IPS-20b (cell line): ENCODE measurements at regions not wholly inside any gene's neighbourhood (a gene's known extent, or its start where the extent isn't known, plus 50 kb on each side); places are given as distances from the start of the nearest gene placed in this dataset.

ENCODE experiments used
- H3K27ac ChIP-seq: one replicate; pipeline ENCODE4 v1.5.1; 2013; ENCODE audit warnings: low read length
- H3K27me3 ChIP-seq: 2 replicates; pipeline ENCODE4 v1.6.1; 2013; ENCODE audit warnings: mild to moderate bottlenecking, low read length, inconsistent platforms; ENCODE audit not compliant: insufficient read depth
- H3K36me3 ChIP-seq: 2 replicates; pipeline ENCODE4 v1.6.1; 2013; ENCODE audit warnings: low read depth, mild to moderate bottlenecking, inconsistent platforms, low read length, moderate library complexity; ENCODE audit not compliant: insufficient read depth
- H3K4me1 ChIP-seq: 2 replicates; pipeline ENCODE4 v1.6.1; 2013; ENCODE audit warnings: mild to moderate bottlenecking, control low read depth, inconsistent platforms, low read length, moderate library complexity; ENCODE audit not compliant: insufficient read depth
- H3K4me3 ChIP-seq: 2 replicates; pipeline ENCODE4 v1.5.1; 2013; ENCODE audit warnings: mild to moderate bottlenecking, low read length, inconsistent platforms
- H3K9ac ChIP-seq: 2 replicates; pipeline ENCODE4 v1.6.1; 2013; ENCODE audit warnings: low read depth, mild to moderate bottlenecking, inconsistent platforms, low read length, moderate library complexity
- H3K9me3 ChIP-seq: 2 replicates; pipeline ENCODE4 v1.6.1; 2013; ENCODE audit warnings: mild to moderate bottlenecking, low read depth, low read length, inconsistent platforms; ENCODE audit not compliant: insufficient read depth

DNA sequence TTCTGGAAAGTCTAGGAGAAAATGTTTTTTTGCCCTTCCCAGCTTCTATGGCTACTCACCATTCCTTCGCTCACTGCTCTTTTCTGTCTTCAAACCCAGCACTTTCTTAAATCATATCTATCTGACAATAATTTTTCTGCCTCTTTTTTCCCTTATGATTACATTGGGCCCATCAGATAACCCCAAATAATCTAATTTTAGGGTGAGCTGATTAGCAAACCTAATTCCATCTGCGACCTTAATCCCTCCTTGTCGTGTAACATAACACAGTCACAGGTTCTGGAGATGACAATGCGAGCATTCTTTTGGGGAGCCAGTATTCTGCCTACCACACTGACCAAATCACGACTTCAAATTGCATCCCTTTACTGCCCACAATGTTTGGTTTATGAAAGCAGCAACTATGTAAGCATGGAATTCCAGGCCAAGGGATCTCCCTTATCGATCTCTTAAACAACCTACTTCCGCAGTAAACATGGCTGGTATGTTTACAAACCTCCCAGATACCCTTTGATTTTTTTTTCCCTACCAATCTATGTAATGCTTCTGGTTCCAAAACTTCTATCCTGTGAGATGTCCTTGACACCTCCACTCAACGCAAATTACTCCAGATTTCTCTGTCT is 2122.2 kb downstream of the MAT2B start:
- no peak overlapping the region for H3K9ac ChIP-seq
- no peak overlapping the region for H3K4me3 ChIP-seq
- H3K9me3 ChIP-seq = no peaks in the 10 kb centered on the region
- no peak overlapping the region for H3K27ac ChIP-seq
- no peaks in the 10 kb centered on the region for H3K36me3 ChIP-seq
- no peaks in the 10 kb centered on the region for H3K27me3 ChIP-seq
- H3K4me1 ChIP-seq = peaks cover 7% of the 10 kb centered on the region

DNA sequence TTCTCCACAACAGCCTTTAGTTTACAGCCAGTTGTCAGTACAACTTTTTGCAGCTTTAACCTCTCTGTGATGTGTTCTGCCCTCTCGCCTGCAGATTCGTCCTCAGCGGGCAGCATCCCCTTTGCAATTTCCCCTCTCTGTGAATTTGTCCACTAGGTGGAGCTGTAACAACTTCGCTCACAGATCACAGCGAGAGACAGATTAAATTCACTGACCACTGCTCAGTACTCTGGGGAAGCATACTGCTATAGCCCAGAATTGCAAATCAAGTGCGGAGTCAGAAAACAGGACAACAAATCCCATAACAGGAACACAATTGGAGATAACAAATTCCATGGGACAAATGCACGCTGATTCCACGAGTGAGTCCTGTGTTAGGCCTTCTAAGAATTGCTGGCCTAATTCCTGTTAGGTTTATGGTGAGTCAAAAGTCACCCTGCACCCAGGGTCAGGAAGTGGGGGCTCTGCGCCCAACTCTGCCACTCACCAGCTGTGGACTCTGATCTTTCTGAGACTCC is 2124.9 kb downstream of the MAT2B start:
- Histone ChIP-seq H3K27me3 (no peaks in the 10 kb centered on the region), H3K27ac (no peak overlapping the region), H3K36me3 (no peaks in the 10 kb centered on the region), H3K4me1 (peaks cover 10% of the 10 kb centered on the region), H3K9me3 (no peaks in the 10 kb centered on the region), H3K9ac (peak overlapping the region; percentile 22; the same call in 1 of the 2 replicates), H3K4me3 (peak overlapping the region; percentile 29; the same call in 1 of the 2 replicates)

DNA sequence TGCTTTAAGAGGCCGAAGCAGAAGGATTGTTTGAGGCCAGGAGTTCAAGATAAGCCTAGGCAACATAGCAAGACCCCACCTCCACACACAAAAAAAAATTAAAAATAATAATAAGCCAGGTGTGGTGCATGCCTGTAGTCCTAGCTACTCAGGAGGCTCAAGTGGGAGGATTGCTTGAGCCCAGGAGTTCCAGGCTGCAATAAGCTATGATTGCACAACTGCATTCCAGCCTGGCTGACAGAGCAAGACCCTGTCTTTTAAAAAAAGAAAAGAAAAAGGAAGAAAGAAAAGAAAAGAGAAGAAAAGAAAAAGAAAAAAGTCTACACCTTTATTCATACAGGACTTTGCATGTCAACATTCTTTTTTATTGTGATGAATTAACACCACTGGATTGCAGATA is 2125.8 kb downstream of the MAT2B start:
- no peak overlapping the region for H3K4me3 ChIP-seq
- H3K36me3 ChIP-seq = no peaks in the 10 kb centered on the region
- H3K9ac ChIP-seq = no peak overlapping the region
- peaks cover 13% of the 10 kb centered on the region for H3K4me1 ChIP-seq
- no peak overlapping the region for H3K27ac ChIP-seq
- no peaks in the 10 kb centered on the region for H3K9me3 ChIP-seq
- H3K27me3 ChIP-seq = no peaks in the 10 kb centered on the region

DNA sequence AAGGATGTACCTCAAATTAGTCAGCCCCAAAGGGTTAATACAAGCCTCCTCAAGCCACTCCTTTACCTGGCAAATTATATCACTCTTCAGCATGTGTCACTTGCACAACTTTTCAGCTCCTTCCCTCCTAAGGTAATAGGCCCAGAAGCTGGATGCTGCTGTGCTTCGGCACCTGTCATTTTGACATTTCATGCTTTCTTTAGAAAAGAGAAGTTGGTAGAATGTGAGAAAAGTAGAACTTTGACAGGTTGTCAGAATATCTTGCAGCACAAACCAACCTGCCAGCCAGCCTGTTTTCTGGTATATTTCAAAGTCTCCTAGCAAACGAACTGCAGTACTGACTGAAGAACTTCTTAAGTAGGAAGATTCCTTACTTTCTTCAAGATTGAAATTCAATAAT is 2136.9 kb downstream of the MAT2B start:
- no peak overlapping the region for H3K9ac ChIP-seq
- H3K27me3 ChIP-seq = no peaks in the 10 kb centered on the region
- H3K4me3 ChIP-seq = no peak overlapping the region
- no peaks in the 10 kb centered on the region for H3K9me3 ChIP-seq
- no peaks in the 10 kb centered on the region for H3K4me1 ChIP-seq
- no peaks in the 10 kb centered on the region for H3K36me3 ChIP-seq
- H3K27ac ChIP-seq = no peak overlapping the region

DNA sequence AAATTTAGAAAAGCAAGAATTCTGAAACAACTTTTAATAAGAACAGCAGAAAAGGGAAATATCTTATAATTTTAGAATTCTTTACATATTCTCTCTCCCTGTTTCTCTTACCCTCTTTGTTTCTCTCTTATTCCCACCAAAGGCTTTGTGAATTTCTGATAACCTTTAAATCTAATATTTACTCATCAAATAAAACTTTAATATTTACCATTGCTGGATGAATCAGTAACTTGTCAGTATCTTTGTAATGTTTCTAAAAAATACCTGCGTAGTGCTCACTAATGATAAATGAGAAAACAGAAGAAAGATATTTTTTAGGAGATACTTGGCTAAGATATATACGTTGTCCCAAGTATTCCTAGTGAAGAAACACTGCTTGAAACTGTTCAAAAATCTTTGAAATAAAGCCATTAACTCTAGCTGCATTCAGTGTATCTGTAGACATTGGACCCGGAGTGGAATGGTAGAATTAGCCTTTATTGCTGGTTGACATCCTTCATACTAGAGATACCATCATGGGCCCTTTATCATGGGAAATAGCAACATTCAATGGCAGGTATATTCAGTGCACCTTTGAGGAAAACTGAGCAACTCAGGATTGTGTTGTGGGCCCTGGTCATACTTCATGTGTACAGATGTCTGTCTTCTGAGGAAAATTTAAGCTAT is 2160.4 kb downstream of the MAT2B start:
- Histone ChIP-seq H3K4me1 (no peaks in the 10 kb centered on the region), H3K9me3 (no peaks in the 10 kb centered on the region), H3K27ac (no peak overlapping the region), H3K4me3 (no peak overlapping the region), H3K36me3 (no peaks in the 10 kb centered on the region), H3K27me3 (no peaks in the 10 kb centered on the region), H3K9ac (no peak overlapping the region)

DNA sequence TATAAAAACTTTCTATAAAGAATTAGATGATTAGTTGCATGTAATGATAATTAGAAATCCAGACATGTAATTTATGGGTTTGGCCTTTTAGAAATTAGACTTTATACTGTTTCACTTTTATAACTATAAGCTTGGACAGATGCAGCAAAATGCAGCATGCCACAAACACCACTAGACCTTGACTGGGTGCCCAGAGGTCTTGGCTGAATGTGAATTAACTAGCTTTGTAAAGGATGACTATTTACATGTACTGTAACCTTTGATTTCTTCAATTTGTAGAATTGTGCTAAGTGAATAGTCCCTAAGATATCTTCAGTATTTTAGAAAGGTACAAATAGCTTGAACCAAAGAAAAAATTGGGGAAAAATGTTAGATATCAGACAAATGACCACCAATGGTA is 2168.1 kb downstream of the MAT2B start:
- no peak overlapping the region for H3K27ac ChIP-seq

DNA sequence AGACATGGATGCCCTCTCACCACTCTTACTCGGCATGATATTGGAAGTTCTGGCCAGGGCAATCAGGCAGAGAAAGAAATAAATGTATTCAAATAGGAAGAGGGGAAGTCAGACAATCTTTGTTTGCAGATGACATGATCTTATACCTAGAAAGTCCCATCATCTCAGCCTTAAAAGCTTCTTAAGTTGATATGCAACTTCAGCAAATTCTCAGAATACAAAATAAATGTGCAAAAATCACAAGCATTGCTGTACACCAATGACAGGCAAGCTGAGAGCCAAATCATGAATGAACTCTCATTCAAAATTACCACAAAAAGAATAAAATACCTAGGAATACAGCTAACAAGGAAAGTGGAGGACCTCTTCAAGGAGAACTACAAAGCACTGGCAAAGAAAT is 2190.4 kb downstream of the MAT2B start:
- no peak overlapping the region for H3K27ac ChIP-seq
- no peaks in the 10 kb centered on the region for H3K9me3 ChIP-seq
- H3K4me3 ChIP-seq = no peak overlapping the region
- no peaks in the 10 kb centered on the region for H3K36me3 ChIP-seq
- H3K27me3 ChIP-seq = no peaks in the 10 kb centered on the region
- H3K9ac ChIP-seq = no peak overlapping the region
- no peaks in the 10 kb centered on the region for H3K4me1 ChIP-seq

More for the DNA sequence above, 2168.1 kb downstream of the MAT2B start:
- no peaks in the 10 kb centered on the region for H3K36me3 ChIP-seq
- H3K4me1 ChIP-seq = no peaks in the 10 kb centered on the region
- H3K27me3 ChIP-seq = no peaks in the 10 kb centered on the region
- no peaks in the 10 kb centered on the region for H3K9me3 ChIP-seq
- no peak overlapping the region for H3K4me3 ChIP-seq
- H3K9ac ChIP-seq = no peak overlapping the region

DNA sequence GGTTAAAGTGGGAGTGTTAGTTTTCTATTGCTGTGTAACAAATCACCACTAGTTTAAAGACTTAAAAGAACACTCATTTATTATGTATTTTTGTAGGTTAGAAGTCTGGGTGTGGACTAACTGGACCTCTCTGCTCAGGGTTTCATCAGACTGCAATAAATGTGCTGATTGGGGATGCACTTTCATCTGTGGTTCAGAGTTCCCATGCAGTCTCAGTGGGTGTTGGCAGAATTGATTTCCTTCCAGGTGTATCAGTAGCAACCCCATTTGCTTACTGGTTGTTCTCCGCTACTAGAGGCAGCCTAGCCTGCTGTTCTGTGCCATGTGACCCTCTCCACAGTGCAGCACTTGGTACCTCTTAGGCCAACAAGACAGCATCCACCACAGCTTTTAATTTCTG is 2200.5 kb downstream of the MAT2B start:
- no peak overlapping the region for H3K27ac ChIP-seq
- H3K36me3 ChIP-seq = no peaks in the 10 kb centered on the region
- H3K9me3 ChIP-seq = no peaks in the 10 kb centered on the region
- H3K4me1 ChIP-seq = no peaks in the 10 kb centered on the region
- no peaks in the 10 kb centered on the region for H3K27me3 ChIP-seq
- H3K4me3 ChIP-seq = no peak overlapping the region
- no peak overlapping the region for H3K9ac ChIP-seq

DNA sequence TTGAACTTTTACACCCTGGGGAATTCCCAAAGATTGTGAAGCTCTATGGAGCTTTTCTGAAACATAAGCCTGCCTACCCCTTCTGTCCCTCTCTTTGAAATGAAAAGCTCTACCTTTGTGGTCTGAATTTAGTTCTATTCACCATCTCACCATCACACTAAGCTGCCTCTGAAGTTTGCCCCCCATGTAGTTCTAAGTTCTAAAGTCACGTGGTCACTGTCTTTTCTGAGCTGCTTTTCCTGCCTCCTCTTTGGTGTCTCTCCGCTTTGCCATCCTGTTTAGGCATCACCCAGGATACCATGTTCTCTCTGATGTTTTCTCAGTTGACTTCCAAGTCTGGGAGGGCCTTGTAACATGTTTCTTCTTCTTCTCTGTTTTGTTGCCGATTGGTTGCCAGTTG is 2206.6 kb downstream of the MAT2B start:
- Histone ChIP-seq H3K36me3 (no peaks in the 10 kb centered on the region), H3K9ac (no peak overlapping the region), H3K4me3 (no peak overlapping the region), H3K27me3 (no peaks in the 10 kb centered on the region), H3K9me3 (no peaks in the 10 kb centered on the region), H3K27ac (no peak overlapping the region), H3K4me1 (peaks cover 2% of the 10 kb centered on the region; the same call in 1 of the 2 replicates)

DNA sequence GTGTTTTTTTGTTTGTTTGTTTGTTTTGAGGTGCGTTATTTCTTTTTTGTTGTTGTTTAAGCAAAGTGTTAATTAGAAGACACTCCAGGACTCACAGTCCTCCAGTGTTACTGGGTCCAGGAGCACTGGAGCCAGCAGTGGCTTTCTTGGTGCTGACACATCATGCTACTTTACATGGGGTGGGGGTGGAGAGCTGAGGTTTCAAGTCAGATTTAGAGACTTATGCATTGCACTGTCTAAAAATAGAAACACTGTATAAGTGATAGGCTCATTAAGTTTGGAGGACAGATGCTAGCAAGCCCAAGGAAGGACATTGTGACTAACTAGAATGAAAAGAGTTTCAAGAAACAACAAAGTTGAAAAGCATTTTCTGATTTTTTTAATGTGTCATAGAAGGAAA is 2209.2 kb downstream of the MAT2B start:
- Histone ChIP-seq H3K4me1 (peaks cover 2% of the 10 kb centered on the region; the same call in 1 of the 2 replicates), H3K4me3 (no peak overlapping the region), H3K9ac (no peak overlapping the region), H3K36me3 (no peaks in the 10 kb centered on the region), H3K9me3 (no peaks in the 10 kb centered on the region), H3K27ac (no peak overlapping the region), H3K27me3 (no peaks in the 10 kb centered on the region)

DNA sequence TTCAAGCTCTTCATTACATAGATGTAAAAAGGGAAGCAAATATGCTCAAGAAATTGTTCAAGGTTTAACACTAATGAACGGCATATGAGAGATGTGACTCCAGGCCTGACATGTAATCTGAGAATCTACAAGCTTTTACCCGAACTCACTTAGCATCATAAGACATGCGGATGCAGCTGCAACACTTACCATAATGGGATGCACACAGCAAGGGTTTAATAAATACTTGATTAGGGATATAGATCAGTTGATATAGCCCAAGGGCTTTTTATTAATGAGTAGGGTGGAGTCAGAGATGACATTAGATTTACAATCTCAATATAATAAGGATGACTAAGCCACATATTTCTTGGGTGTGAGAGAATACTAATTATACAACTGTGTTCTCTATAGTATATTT is 2215.5 kb downstream of the MAT2B start:
- Histone ChIP-seq H3K27ac (no peak overlapping the region), H3K4me3 (no peak overlapping the region), H3K9ac (no peak overlapping the region)

DNA sequence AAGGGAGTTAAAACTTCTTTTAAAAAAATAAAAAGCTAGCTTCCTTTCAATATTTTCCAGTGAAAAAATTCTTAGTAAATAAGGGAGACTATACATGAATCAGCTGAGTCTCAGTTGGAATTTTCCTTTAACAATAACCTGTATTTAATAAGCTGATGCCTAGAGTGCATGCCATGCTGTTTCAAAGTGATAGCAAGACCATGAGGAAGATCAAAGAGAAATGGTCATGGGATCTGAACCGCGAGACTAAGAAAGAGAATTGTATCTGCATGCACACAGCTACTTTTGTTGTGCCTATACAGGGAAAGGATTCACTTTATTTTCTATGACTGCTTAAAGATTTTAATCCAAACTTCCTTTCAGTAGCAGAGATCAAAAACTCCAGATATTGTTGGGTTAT is 2217.0 kb downstream of the MAT2B start:
- Histone ChIP-seq H3K36me3 (no peaks in the 10 kb centered on the region), H3K27me3 (no peaks in the 10 kb centered on the region), H3K4me3 (no peak overlapping the region), H3K9me3 (no peaks in the 10 kb centered on the region), H3K27ac (no peak overlapping the region), H3K4me1 (no peaks in the 10 kb centered on the region), H3K9ac (no peak overlapping the region)

More for the DNA sequence above, 2215.5 kb downstream of the MAT2B start:
- H3K27me3 ChIP-seq = no peaks in the 10 kb centered on the region
- no peaks in the 10 kb centered on the region for H3K4me1 ChIP-seq
- no peaks in the 10 kb centered on the region for H3K9me3 ChIP-seq
- H3K36me3 ChIP-seq = no peaks in the 10 kb centered on the region
